Heart right ventricle (tissue), 16 donors: ENCODE measurements at regions not wholly inside any gene's neighbourhood (a gene's known extent, or its start where the extent isn't known, plus 50 kb on each side); places are given as distances from the start of the nearest gene placed in this dataset.

Source experiments
- ATAC-seq, 8 donors: fragments of 200-7000 bp; cut with Tn5 transposase; one replicate each; pipeline ENCODE4 v1.9.1; 2020; ENCODE audit warnings: mild to moderate bottlenecking in 8 of 8, moderate library complexity in 8 of 8, moderate number of reproducible peaks in 1 of 8
- DNase-seq, 2 donors: peaks; one replicate each; pipeline ENCODE4 v3.0.0-alpha.2; 2020
- H3K27ac ChIP-seq, 10 donors: fragments of 200-600 bp; sonication (generic) in 2 of 10; one replicate each; pipeline versions ENCODE4 v1.5.0 to v1.8.0; 2020 to 2022; ENCODE audit warnings: mild to moderate bottlenecking in 3 of 10
- H3K27me3 ChIP-seq, 7 donors: fragments of 200-600 bp; one replicate each; pipeline ENCODE4 v1.8.0; 2021 to 2022; ENCODE audit warnings: mild to moderate bottlenecking in 2 of 7
- H3K36me3 ChIP-seq, 9 donors: fragments of 200-600 bp; sonication (generic) in 1 of 9; one replicate each; pipeline versions ENCODE4 v1.5.0 to v1.8.0; 2020 to 2022; ENCODE audit warnings: mild to moderate bottlenecking in 2 of 9
- H3K4me1 ChIP-seq, 9 donors: fragments of 200-600 bp; sonication (generic) in 1 of 9; one replicate each; pipeline versions ENCODE4 v1.5.0 to v1.8.0; 2020 to 2022; ENCODE audit warnings: mild to moderate bottlenecking in 4 of 9
- H3K4me3 ChIP-seq, 10 donors: fragments of 200-600 bp; sonication (generic) in 2 of 10; one replicate each; pipeline versions ENCODE4 v1.5.0 to v1.8.0; 2020 to 2022; ENCODE audit warnings: mild to moderate bottlenecking in 7 of 10, moderate library complexity in 2 of 10
- H3K9me3 ChIP-seq, 11 donors: fragments of 200-600 bp in 10 of 11; sonication (generic) in 2 of 11; one replicate each; pipeline versions ENCODE4 v1.5.0 to v1.8.0; 2013 to 2022; ENCODE audit warnings: mild to moderate bottlenecking in 2 of 11, control low read depth in 1 of 11, moderate library complexity in 1 of 11
- CTCF ChIP-seq, 9 donors: fragments of 200-600 bp; sonication (generic) in 2 of 9; IDR thresholded peaks; one replicate each; pipeline versions ENCODE4 v1.5.0 to v1.8.0; 2021 to 2022; ENCODE audit warnings: antibody characterized with exemption in 9 of 9, mild to moderate bottlenecking in 5 of 9, moderate library complexity in 1 of 9
- WGBS, 2 donors: extraction: QIAGEN DNeasy Blood & Tissue Kit; methylation state at CpG; one replicate each; pipeline ENCODE4 v1.1.7; 2013; ENCODE audit warnings: inconsistent platforms in 1 of 2; 5-methylcytosine and 5-hydroxymethylcytosine counted together
- intact Hi-C, 10 donors: fragments of 100-400 bp; cut with DNase I; formaldehyde crosslinking; loops; one replicate each; pipeline versions ENCODE4 v1.11.1 to v1.14.2; 2022
- donor health status: Arrhythmogenic right ventricular cardiomyopathy.
- donor health status: ischemic (EF 13 %, LVEDD 7.1; RV severe dilation, severe dysfunction).
- donor health status: healthy with polysubstance abuse.
- donor health status: DM: no; HTN: yes; CAD: no.
- donor health status: DM: no; HTN: no; CAD: no.
- donor health status: ischemic (EF 25% LVEDD 6.9; RV normal size, moderate dysfunction).
- donor health status: ischemic (EF 25% LVEDD 5.7; RV mildly dilated, moderate dysfunction).
- donor health status: healthy.
- donor health status: DM: yes; HTN: yes; CAD: no.
- donor health status: Ischemic cardiomyopathy.
- donor health status: ischemic (EF 35%, LVEDD 5.7; RV mildly dilated, moderate dysfunction).
- donor health status: nonischemic (EF 11% LVEDD 7.7; RV severe dilation, severe dysfunction).
- donor health status: DM: yes; HTN: yes; CAD: no.
- donor health status: PGD.
- donor health status: ischemic (EF 29% LVEDD 5.4; RV normal size, mild dysfunction).
- donor health status: nonischemic (EF 23%, LVEDD 6.1; RV moderate dilation, normal function).

GRCh38 chr7:69205581-69205980 is 392.7 kb upstream of the AUTS2 start:
- peaks cover 0 to 9% (median 0%) of the 10 kb centered on the region in 7 donors for H3K27me3 ChIP-seq
- intact Hi-C loops = no loop called here

GRCh38 chr7:69208276-69208675 is 390.0 kb upstream of the AUTS2 start:
- 87 to 91% methylated on average over 6 of the region's 6 CpGs for WGBS, 2 donors
- H3K36me3 ChIP-seq = no peaks in the 10 kb centered on the region
- no peaks in the 10 kb centered on the region for H3K4me1 ChIP-seq
- H3K27ac ChIP-seq = no peak overlapping the region
- H3K27me3 ChIP-seq = peaks cover 0 to 13% (median 5%) of the 10 kb centered on the region in 7 donors
- no peak for TF ChIP-seq CTCF (IDR thresholded peaks at IDR 0.05)
- no peak for ATAC-seq
- H3K9me3 ChIP-seq = no peaks in the 10 kb centered on the region
- intact Hi-C loops = no loop called here
- no peak overlapping the region for H3K4me3 ChIP-seq
- DNase-seq = no peak

More at GRCh38 chr7:69205581-69205980, 392.7 kb upstream of the AUTS2 start:
- Histone ChIP-seq H3K36me3 (no peaks in the 10 kb centered on the region), H3K9me3 (no peaks in the 10 kb centered on the region), H3K27ac (no peak overlapping the region), H3K4me3 (no peak overlapping the region), H3K4me1 (no peaks in the 10 kb centered on the region)
- ATAC-seq (no peak), DNase-seq (no peak)
- no peak for TF ChIP-seq CTCF (IDR thresholded peaks at IDR 0.05)

DNA sequence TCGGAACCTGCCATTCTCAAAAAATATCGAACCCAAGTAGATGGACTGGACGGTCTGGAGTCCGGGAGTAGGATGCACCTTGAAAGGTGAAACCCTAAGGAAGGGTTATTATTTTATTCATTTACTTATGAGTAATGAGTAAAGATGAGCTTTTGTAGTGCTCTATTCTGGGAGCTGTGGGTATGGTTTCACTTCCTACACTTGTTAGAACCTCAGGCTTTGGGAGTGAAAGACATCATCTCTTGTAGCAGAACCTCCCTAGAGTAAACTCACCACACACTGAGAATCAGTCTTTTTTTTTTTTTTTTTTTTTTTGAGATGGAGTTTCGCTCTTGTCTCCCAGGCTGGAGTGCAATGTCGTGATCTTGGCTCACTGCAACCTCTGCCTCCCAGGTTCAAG is 389.4 kb upstream of the AUTS2 start:
- Histone ChIP-seq H3K9me3 (no peaks in the 10 kb centered on the region), H3K4me1 (no peaks in the 10 kb centered on the region), H3K36me3 (no peaks in the 10 kb centered on the region), H3K27me3 (peaks cover 0 to 13% (median 5%) of the 10 kb centered on the region in 7 donors), H3K4me3 (no peak overlapping the region), H3K27ac (no peak overlapping the region)
- 93 to 98% methylated on average over 6 of the region's 6 CpGs for WGBS, 2 donors
- ATAC-seq (no peak), DNase-seq (no peak)
- intact Hi-C loops = no loop called here
- no peak for TF ChIP-seq CTCF (IDR thresholded peaks at IDR 0.05)

DNA sequence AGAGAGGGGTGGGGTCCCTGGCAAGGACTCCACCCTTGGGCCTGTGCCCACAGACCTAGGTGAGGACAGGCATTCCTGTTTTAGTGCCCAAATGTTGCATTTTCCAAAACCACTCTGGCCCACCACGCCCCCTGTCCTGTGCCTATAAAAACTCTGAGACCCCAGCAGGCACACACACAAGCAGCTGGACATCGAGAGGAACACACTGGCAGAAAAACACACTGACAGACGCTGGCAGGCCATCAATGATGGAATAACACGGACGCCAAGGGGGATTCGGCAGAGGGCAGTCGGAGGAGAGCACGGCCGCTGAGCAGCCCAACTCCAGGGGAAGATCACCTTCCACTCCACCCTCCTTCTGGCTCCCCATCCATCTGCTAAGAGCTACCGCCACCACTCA is 386.9 kb upstream of the AUTS2 start:
- 82% methylated on average over 10 of the region's 10 CpGs for WGBS, 2 donors
- no peak overlapping the region for H3K4me3 ChIP-seq
- DNase-seq (no peak), ATAC-seq (no peak)
- no peak overlapping the region for H3K27ac ChIP-seq
- peaks cover 0 to 13% (median 5%) of the 10 kb centered on the region in 7 donors for H3K27me3 ChIP-seq
- no peaks in the 10 kb centered on the region for H3K4me1 ChIP-seq
- no peaks in the 10 kb centered on the region for H3K36me3 ChIP-seq
- H3K9me3 ChIP-seq = no peaks in the 10 kb centered on the region
- intact Hi-C loops = no loop called here
- TF ChIP-seq CTCF (IDR thresholded peaks at IDR 0.05) = no peak

- DNase-seq (no peak), ATAC-seq (no peak)
- Histone ChIP-seq H3K27me3 (peaks cover 0 to 13% (median 5%) of the 10 kb centered on the region in 7 donors), H3K36me3 (no peaks in the 10 kb centered on the region), H3K9me3 (no peaks in the 10 kb centered on the region), H3K4me1 (no peaks in the 10 kb centered on the region), H3K27ac (no peak overlapping the region), H3K4me3 (no peak overlapping the region)
- 60 to 66% methylated on average over 6 of the region's 6 CpGs for WGBS, 2 donors
- TF ChIP-seq CTCF (IDR thresholded peaks at IDR 0.05) = peak in 1 of 9 donors; percentile 11
- intact Hi-C loops = no loop called here
These were observed 386.5 kb upstream of the AUTS2 start for GRCh38 chr7:69211739-69212138.
